Activated naive CD4-positive, alpha-beta T cell treated with anti-CD3 and anti-CD28 coated beads, Interleukin-2, amount 10 ng/mL, durations not matched to agents 7 days and 5 days (primary cell): ENCODE measurements at regions not wholly inside any gene's neighbourhood (a gene's known extent, or its start where the extent isn't known, plus 50 kb on each side); places are given as distances from the start of the nearest gene placed in this dataset.

ENCODE experiments used
- CTCF ChIA-PET: fragments of 350-600 bp; sonication (Branson Sonifier 250); formaldehyde crosslinking; loops from one replicate; lab custom pipeline; 2021; ENCODE audit warnings: antibody characterized with exemption; lab: Charles Lee
- DNase-seq: peaks from one replicate; pipeline ENCODE4 v3.0.0-alpha.2; 2020
- H3K27ac Mint-ChIP-seq: one replicate; pipeline ENCODE4 v1.8.0; 2021; ENCODE audit warnings: mild to moderate bottlenecking, moderate library complexity, mixed read lengths
- H3K27me3 Mint-ChIP-seq: one replicate; pipeline ENCODE4 v1.8.0; 2021; ENCODE audit warnings: mild to moderate bottlenecking, mixed read lengths
- H3K36me3 Mint-ChIP-seq: one replicate; pipeline ENCODE4 v1.8.0; 2021; ENCODE audit warnings: mixed read lengths
- H3K4me1 Mint-ChIP-seq: one replicate; pipeline ENCODE4 v1.8.0; 2021; ENCODE audit warnings: mixed read lengths
- H3K4me3 Mint-ChIP-seq: one replicate; pipeline ENCODE4 v1.8.0; 2021; ENCODE audit warnings: mild to moderate bottlenecking, moderate library complexity, mixed read lengths
- H3K9me3 Mint-ChIP-seq: one replicate; pipeline ENCODE4 v1.8.0; 2021; ENCODE audit warnings: mixed read lengths

- no peak overlapping the region for H3K27ac Mint-ChIP-seq
- no peak overlapping the region for H3K4me3 Mint-ChIP-seq
- DNase-seq, result no peak
- CTCF ChIA-PET, result no interaction called here
- no peaks in the 10 kb centered on the region for H3K36me3 Mint-ChIP-seq
- H3K9me3 Mint-ChIP-seq, result no peaks in the 10 kb centered on the region
- peaks cover 22% of the 10 kb centered on the region for H3K27me3 Mint-ChIP-seq
- H3K4me1 Mint-ChIP-seq, result no peaks in the 10 kb centered on the region
Measured at GRCh38 chr15:45743426-45744235, 108.8 kb downstream of the SQOR start.

DNA sequence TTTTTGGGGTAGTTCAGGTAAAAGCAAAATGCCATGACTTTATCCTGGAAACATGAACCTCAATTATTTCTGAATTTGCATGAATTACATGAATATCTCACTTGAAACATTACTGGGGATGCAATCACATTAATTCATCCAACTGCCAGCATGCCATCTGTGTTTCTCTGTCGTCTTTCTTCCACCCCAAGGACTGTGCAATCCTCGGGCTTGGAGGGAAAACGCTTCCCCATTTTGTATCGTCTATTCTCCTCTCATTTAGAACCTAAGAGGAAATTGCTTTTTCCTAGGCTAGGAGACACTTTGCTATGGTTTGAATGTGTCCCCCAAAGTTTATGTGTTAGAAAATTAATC, 109.4 kb downstream of the SQOR start:
- H3K27me3 Mint-ChIP-seq, result peaks cover 20% of the 10 kb centered on the region
- CTCF ChIA-PET, result no interaction called here

DNA sequence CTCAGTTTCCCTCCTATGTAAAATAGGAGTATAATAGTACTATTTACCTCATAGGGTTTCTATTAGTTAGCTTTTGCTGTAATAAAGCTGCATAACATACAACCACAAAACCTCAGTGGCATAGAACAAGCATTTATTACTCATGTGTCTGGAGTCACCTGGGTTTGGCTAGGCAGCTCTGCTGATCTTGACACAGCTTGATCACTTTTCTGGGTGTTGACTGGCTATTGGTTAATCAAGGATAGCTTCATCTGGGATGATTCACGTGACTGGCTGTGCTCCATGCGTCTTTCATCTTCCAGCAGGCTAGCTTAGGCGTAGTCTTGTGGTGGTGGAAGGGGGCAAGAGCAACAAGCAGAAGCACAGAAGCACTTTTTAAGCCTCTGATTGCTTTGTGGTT, 112.6 kb downstream of the SQOR start:
- DNase-seq, result no peak
- Mint-ChIP-seq H3K27ac (no peak overlapping the region), H3K4me3 (no peak overlapping the region), H3K36me3 (no peaks in the 10 kb centered on the region), H3K27me3 (peaks cover 10% of the 10 kb centered on the region), H3K4me1 (no peaks in the 10 kb centered on the region), H3K9me3 (no peaks in the 10 kb centered on the region)
- CTCF ChIA-PET, result interaction anchor here (0.9 to 1.0 kb wide), 2 partner anchors 32 to 42 kb away, joined by 3 to 4 read pairs; no protein-coding TSS in a partner anchor

More for the DNA sequence above, 109.4 kb downstream of the SQOR start:
- Mint-ChIP-seq H3K4me3 (no peak overlapping the region), H3K36me3 (no peaks in the 10 kb centered on the region), H3K27ac (no peak overlapping the region), H3K4me1 (no peaks in the 10 kb centered on the region), H3K9me3 (no peaks in the 10 kb centered on the region)
- no peak for DNase-seq

DNA sequence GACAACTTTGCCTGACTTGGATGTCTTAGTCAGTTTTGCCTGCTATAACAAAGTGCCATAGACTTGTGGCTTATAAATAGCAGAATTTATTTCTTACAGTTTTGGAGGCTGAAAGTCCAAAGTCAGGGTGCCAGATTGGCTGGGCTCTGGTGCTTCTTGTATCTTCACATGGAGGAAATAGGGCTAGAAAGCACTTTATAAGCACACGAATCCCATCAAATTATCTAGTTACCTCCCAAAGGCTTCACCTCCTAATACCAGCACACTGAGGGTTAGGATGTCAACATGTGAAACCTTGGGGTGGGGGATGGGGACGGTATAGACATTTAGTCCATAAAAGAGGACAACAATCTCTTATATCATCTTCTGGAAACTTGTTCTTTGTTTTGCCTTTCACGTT, 116.8 kb downstream of the SQOR start:
- no peak overlapping the region for H3K4me3 Mint-ChIP-seq
- H3K27ac Mint-ChIP-seq, result no peak overlapping the region
- DNase-seq, result no peak
- H3K9me3 Mint-ChIP-seq, result no peaks in the 10 kb centered on the region
- no peaks in the 10 kb centered on the region for H3K36me3 Mint-ChIP-seq
- H3K4me1 Mint-ChIP-seq, result no peaks in the 10 kb centered on the region
- peaks cover 3% of the 10 kb centered on the region for H3K27me3 Mint-ChIP-seq
- CTCF ChIA-PET, result no interaction called here

DNA sequence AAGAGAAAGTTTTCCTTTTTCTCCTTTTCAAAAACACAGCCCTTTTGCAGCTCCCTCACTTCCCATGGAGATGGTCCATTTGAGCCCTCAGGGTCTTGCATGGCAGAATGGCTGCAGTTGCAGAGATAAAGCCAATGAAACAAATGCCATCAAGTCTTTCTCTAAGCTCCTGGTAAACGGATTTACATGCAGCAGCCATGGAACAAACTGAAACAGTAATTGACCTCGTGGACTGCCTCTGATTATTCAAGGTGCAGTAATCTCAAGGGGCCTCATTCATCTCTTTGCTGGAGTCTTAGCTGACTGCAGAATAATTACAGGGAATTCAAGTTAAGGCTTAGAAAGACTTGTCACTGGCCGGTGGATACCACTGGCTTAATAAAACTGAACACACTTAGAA, 125.1 kb downstream of the SQOR start:
- DNase-seq, result no peak
- Mint-ChIP-seq H3K4me3 (no peak overlapping the region), H3K9me3 (no peaks in the 10 kb centered on the region), H3K27ac (no peak overlapping the region), H3K36me3 (no peaks in the 10 kb centered on the region), H3K27me3 (peaks cover 5% of the 10 kb centered on the region), H3K4me1 (no peaks in the 10 kb centered on the region)
- CTCF ChIA-PET, result no interaction called here

GRCh38 chr15:45762726-45763125, 127.9 kb downstream of the SQOR start:
- no peaks in the 10 kb centered on the region for H3K36me3 Mint-ChIP-seq
- no peak overlapping the region for H3K4me3 Mint-ChIP-seq
- H3K27me3 Mint-ChIP-seq, result peaks cover 5% of the 10 kb centered on the region
- no peak for DNase-seq
- CTCF ChIA-PET, result no interaction called here
- H3K27ac Mint-ChIP-seq, result no peak overlapping the region
- H3K4me1 Mint-ChIP-seq, result no peaks in the 10 kb centered on the region
- no peaks in the 10 kb centered on the region for H3K9me3 Mint-ChIP-seq

- H3K4me3 Mint-ChIP-seq, result no peak overlapping the region
- H3K27me3 Mint-ChIP-seq, result peaks cover 5% of the 10 kb centered on the region
- CTCF ChIA-PET, result no interaction called here
- no peaks in the 10 kb centered on the region for H3K9me3 Mint-ChIP-seq
- no peak for DNase-seq
- H3K36me3 Mint-ChIP-seq, result no peaks in the 10 kb centered on the region
- H3K4me1 Mint-ChIP-seq, result no peaks in the 10 kb centered on the region
- H3K27ac Mint-ChIP-seq, result no peak overlapping the region
Measured at GRCh38 chr15:45763170-45763869, 128.5 kb downstream of the SQOR start.

GRCh38 chr15:45773149-45773548, 138.3 kb downstream of the SQOR start:
- no peaks in the 10 kb centered on the region for H3K36me3 Mint-ChIP-seq

GRCh38 chr15:45776772-45777171, 141.9 kb downstream of the SQOR start:
- Mint-ChIP-seq H3K9me3 (no peaks in the 10 kb centered on the region), H3K4me3 (no peak overlapping the region), H3K36me3 (no peaks in the 10 kb centered on the region), H3K4me1 (no peaks in the 10 kb centered on the region), H3K27me3 (no peaks in the 10 kb centered on the region), H3K27ac (no peak overlapping the region)
- CTCF ChIA-PET, result no interaction called here
- no peak for DNase-seq

More at GRCh38 chr15:45773149-45773548, 138.3 kb downstream of the SQOR start:
- no peak for DNase-seq
- Mint-ChIP-seq H3K27ac (no peak overlapping the region), H3K9me3 (no peaks in the 10 kb centered on the region), H3K4me1 (no peaks in the 10 kb centered on the region), H3K27me3 (no peaks in the 10 kb centered on the region), H3K4me3 (no peak overlapping the region)
- CTCF ChIA-PET, result no interaction called here

DNA sequence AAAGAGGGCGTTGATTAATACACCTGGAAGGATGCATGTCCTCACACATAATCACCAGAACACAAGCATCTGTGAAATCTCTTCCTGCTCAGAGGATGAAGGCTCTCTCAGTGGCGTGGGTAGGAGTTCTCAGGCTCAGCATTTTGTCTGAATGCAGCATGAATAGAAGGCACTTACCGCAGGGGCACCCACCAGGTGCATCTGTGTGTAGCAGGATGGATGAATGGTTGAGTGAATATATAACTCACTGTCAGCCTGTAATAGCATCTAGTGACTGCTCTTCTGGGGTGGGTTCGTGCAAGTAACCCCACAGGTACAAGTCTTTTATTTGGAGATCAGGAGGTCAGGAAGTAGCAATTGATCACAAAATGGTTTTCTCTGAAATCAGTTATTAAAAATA, 143.0 kb downstream of the SQOR start:
- H3K4me3 Mint-ChIP-seq, result no peak overlapping the region
- H3K27me3 Mint-ChIP-seq, result no peaks in the 10 kb centered on the region
- H3K36me3 Mint-ChIP-seq, result no peaks in the 10 kb centered on the region
- CTCF ChIA-PET, result no interaction called here
- H3K27ac Mint-ChIP-seq, result no peak overlapping the region
- no peaks in the 10 kb centered on the region for H3K9me3 Mint-ChIP-seq
- no peak for DNase-seq
- H3K4me1 Mint-ChIP-seq, result no peaks in the 10 kb centered on the region

GRCh38 chr15:45780352-45780751, 145.5 kb downstream of the SQOR start:
- CTCF ChIA-PET, result interaction anchor here (0.6 kb wide), 1 partner anchor 12 kb away, joined by 3 read pairs; no protein-coding TSS in a partner anchor
- Mint-ChIP-seq H3K4me3 (no peak overlapping the region), H3K36me3 (no peaks in the 10 kb centered on the region), H3K4me1 (no peaks in the 10 kb centered on the region), H3K27me3 (no peaks in the 10 kb centered on the region), H3K9me3 (no peaks in the 10 kb centered on the region), H3K27ac (no peak overlapping the region)
- DNase-seq, result no peak

DNA sequence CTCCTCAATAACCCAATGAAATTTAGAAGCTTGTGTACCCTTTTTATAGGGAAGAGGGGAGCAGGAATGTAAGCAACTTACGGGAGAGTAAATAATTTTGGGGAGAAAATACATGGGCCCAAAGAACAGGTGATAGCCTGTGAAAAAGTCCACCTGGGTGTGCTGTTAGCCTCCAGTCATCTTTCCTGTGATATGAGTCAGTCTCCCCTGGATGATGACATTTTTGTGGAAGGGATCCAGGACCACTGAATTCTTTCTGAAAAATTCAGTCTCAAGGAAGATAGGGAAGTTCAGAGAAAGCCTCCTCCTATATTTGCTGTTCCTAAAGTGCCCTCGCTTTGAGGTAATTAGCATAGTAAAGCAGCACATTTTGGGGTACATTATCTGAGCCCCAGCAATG, 149.8 kb downstream of the SQOR start:
- H3K27ac Mint-ChIP-seq, result no peak overlapping the region
- H3K36me3 Mint-ChIP-seq, result no peaks in the 10 kb centered on the region
- H3K4me1 Mint-ChIP-seq, result no peaks in the 10 kb centered on the region
- H3K27me3 Mint-ChIP-seq, result no peaks in the 10 kb centered on the region
- no peak for DNase-seq
- no peak overlapping the region for H3K4me3 Mint-ChIP-seq
- H3K9me3 Mint-ChIP-seq, result no peaks in the 10 kb centered on the region
- CTCF ChIA-PET, result interaction anchor here (1.7 kb wide), 1 partner anchor 12 kb away, joined by 5 read pairs; no protein-coding TSS in a partner anchor

DNA sequence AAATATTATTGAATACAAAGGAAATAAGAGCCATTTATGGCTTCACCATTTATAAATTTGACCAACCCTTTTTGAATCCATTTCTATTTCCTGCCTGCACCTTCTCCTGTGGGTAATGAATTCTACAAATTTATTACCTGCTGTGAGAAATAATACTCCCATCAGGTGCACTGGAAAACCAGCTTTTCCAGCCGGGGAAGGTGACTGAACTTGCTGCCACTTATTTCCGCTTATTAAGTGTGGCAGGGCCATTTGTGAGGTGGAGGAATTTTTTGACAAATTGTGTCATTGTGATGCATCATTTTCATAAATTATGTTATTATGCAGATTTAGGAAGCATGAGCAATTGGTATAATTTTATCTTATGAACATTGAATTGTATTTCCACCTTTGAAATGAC, 151.1 kb downstream of the SQOR start:
- CTCF ChIA-PET, result interaction anchor here (1.7 kb wide), 1 partner anchor 11 kb away, joined by 5 read pairs; no protein-coding TSS in a partner anchor
- H3K27ac Mint-ChIP-seq, result no peak overlapping the region
- DNase-seq, result no peak
- H3K4me1 Mint-ChIP-seq, result no peaks in the 10 kb centered on the region
- H3K4me3 Mint-ChIP-seq, result no peak overlapping the region
- no peaks in the 10 kb centered on the region for H3K36me3 Mint-ChIP-seq
- no peaks in the 10 kb centered on the region for H3K27me3 Mint-ChIP-seq
- no peaks in the 10 kb centered on the region for H3K9me3 Mint-ChIP-seq

- Mint-ChIP-seq H3K9me3 (no peaks in the 10 kb centered on the region), H3K27ac (no peak overlapping the region), H3K4me3 (no peak overlapping the region), H3K36me3 (no peaks in the 10 kb centered on the region), H3K27me3 (peaks cover 9% of the 10 kb centered on the region), H3K4me1 (no peaks in the 10 kb centered on the region)
- CTCF ChIA-PET, result interaction anchor here (1.2 to 2.5 kb wide), 3 partner anchors 76 to 85 kb away, joined by 3 to 17 read pairs (median 11); no protein-coding TSS in a partner anchor
- peak; percentile 31 for DNase-seq
Measured at GRCh38 chr15:45790325-45790943, 155.6 kb downstream of the SQOR start.
